K562 (cell line): ENCODE measurements at regions not wholly inside any gene's neighbourhood (a gene's known extent, or its start where the extent isn't known, plus 50 kb on each side); places are given as distances from the start of the nearest gene placed in this dataset.

Source experiments
- ATAC-seq: fragments of 200-7000 bp; cut with Tn5 transposase; 3 replicates; pipeline ENCODE4 v1.9.1; 2020; ENCODE audit warnings: moderate library complexity
- BruUV-seq: library from RNA; stranded (reverse); fragments of 400-500 nt; replicated peaks from 2 replicates; lab custom pipeline; 2021; lab: Mats Ljungman, UMichigan
- CTCF ChIA-PET: fragments of 300-600 bp; formaldehyde crosslinking; extraction: SDS; loops from one replicate; lab custom pipeline; 2021; ENCODE audit warnings: low intra/inter-chr PET ratio; lab: Yijun Ruan, JAX
- POLR2A ChIA-PET: fragments of 300-600, 350-650 bp; sonication (Branson Sonifier 250); formaldehyde crosslinking; extraction: SDS; loops from one replicate; lab custom pipeline; 2021; ENCODE audit warnings: antibody characterized with exemption, inconsistent platforms; lab: Yijun Ruan, JAX
- DNase-seq, 4 experiments: peaks; one replicate each; pipeline versions ENCODE4 v3.0.0 to v3.0.0-alpha.2; 2011 to 2018; ENCODE audit warnings: low spot score in 3 of 4, mixed read lengths in 3 of 4; ENCODE audit errors: extremely low read depth in 1 of 4
- FAIRE-seq: peaks from 2 replicates; lab custom pipeline; 2011; peaks lifted over from hg19 to GRCh38; lab: Jason Lieb, UNC
- H2AFZ ChIP-seq: 2 replicates; pipeline ENCODE4 v1.6.0; 2011; ENCODE audit warnings: low read depth, low read length, control low read depth, inconsistent platforms
- H3K27ac ChIP-seq: fragments of 200-600 bp; 3 replicates; pipeline ENCODE4 v1.8.0; 2011; ENCODE audit warnings: low read depth, mild to moderate bottlenecking, control low read depth, inconsistent platforms, low read length, moderate library complexity, mixed read lengths; ENCODE audit errors: extremely low read depth
- H3K27me3 ChIP-seq, 2 experiments: fragments of 300-600 bp in 1 of 2; 2 replicates in 1 of 2; 3 replicates in 1 of 2; pipeline versions ENCODE4 v1.6.0 to v1.8.0; 2011; ENCODE audit warnings: inconsistent platforms in 2 of 2, low read length in 2 of 2, mild to moderate bottlenecking in 1 of 2, mixed read lengths in 1 of 2, moderate library complexity in 1 of 2; ENCODE audit not compliant: control insufficient read depth in 2 of 2, insufficient read depth in 2 of 2
- H3K36me3 ChIP-seq: fragments of 300-600 bp; 3 replicates; pipeline ENCODE4 v1.8.0; 2011; ENCODE audit warnings: mild to moderate bottlenecking, low read length, inconsistent platforms; ENCODE audit not compliant: control insufficient read depth, insufficient read depth
- H3K4me1 ChIP-seq, 2 experiments: fragments of 200-600 bp in 1 of 2; replicated peaks in 1 of 2; 2 replicates in 1 of 2; 3 replicates in 1 of 2; pipeline versions ENCODE4 v1.5.1 to v1.8.0; 2011; ENCODE audit warnings: inconsistent platforms in 2 of 2, low read length in 2 of 2, mild to moderate bottlenecking in 1 of 2, mixed read lengths in 1 of 2, moderate library complexity in 1 of 2; ENCODE audit not compliant: control insufficient read depth in 2 of 2, insufficient read depth in 2 of 2
- H3K4me2 ChIP-seq: 2 replicates; pipeline ENCODE4 v1.6.1; 2011; ENCODE audit warnings: low read length, control low read depth, inconsistent platforms, mixed read lengths; ENCODE audit not compliant: insufficient read depth
- H3K4me3 ChIP-seq: fragments of 200-600 bp; sonication (generic), shearing (Covaris generic); 2 replicates; pipeline ENCODE4 v1.5.1; 2016; ENCODE audit warnings: control low read depth, inconsistent platforms
- H3K79me2 ChIP-seq: fragments of 200-600 bp; 3 replicates; pipeline ENCODE4 v1.8.0; 2011; ENCODE audit warnings: low read length, inconsistent platforms; ENCODE audit not compliant: control insufficient read depth, insufficient read depth
- H3K9ac ChIP-seq, 2 experiments: 2 replicates each; pipeline versions ENCODE4 v1.6.0 to v1.6.1; 2011; ENCODE audit warnings: low read depth in 2 of 2, low read length in 2 of 2, control low read depth in 1 of 2, inconsistent platforms in 1 of 2, mild to moderate bottlenecking in 1 of 2, mixed read lengths in 1 of 2; ENCODE audit not compliant: insufficient read depth in 1 of 2
- H3K9me1 ChIP-seq: one replicate; pipeline ENCODE4 v1.6.0; 2011; ENCODE audit warnings: inconsistent platforms, mild to moderate bottlenecking, low read length, moderate library complexity; ENCODE audit not compliant: control insufficient read depth, insufficient read depth
- H3K9me3 ChIP-seq: replicated peaks from 2 replicates; pipeline ENCODE4 v1.5.1; 2011; ENCODE audit warnings: low read depth, low read length, inconsistent platforms; ENCODE audit not compliant: control insufficient read depth, insufficient read depth
- H4K20me1 ChIP-seq: replicated peaks from 2 replicates; pipeline ENCODE4 v1.6.1; 2011; ENCODE audit warnings: low read length, inconsistent platforms, mixed read lengths; ENCODE audit not compliant: control insufficient read depth, insufficient read depth
- ASH1L ChIP-seq: fragments of 450-650 bp; IDR thresholded peaks from 2 replicates; pipeline ENCODE4 v1.6.1; 2018; ENCODE audit warnings: borderline replicate concordance, mild to moderate bottlenecking, low read depth; ENCODE audit not compliant: partially characterized antibody
- FOXJ2 ChIP-seq: fragments of 200-800 bp; sonication (Bioruptor generic); IDR thresholded peaks from 2 replicates; pipeline ENCODE4 v1.6.1; 2016; ENCODE audit warnings: missing genetic modification characterization, missing compliant biosample characterization
- HMG20A ChIP-seq: fragments of 450-650 bp; formaldehyde crosslinking; conservative IDR thresholded peaks from 2 replicates; pipeline ENCODE4 v1.4.0; 2020; ENCODE audit warnings: mild to moderate bottlenecking, mixed read lengths
- HNRNPK ChIP-seq: fragments of 200-400 bp; formaldehyde crosslinking; IDR thresholded peaks from one replicate; pipeline ENCODE4 v1.6.1; 2018; ENCODE audit warnings: mild to moderate bottlenecking, low read depth, low read length; ENCODE audit not compliant: poor library complexity, severe bottlenecking
- KAT2B ChIP-seq: IDR thresholded peaks from one replicate; pipeline ENCODE4 v1.6.1; 2012; ENCODE audit warnings: low read depth, mild to moderate bottlenecking, control low read depth, inconsistent platforms, low read length, moderate library complexity
- MCM2 ChIP-seq: fragments of 450-650 bp; IDR thresholded peaks from 2 replicates; pipeline ENCODE4 v1.6.1; 2017; ENCODE audit warnings: low read depth, mild to moderate bottlenecking
- PML ChIP-seq: IDR thresholded peaks from 2 replicates; pipeline ENCODE4 v1.6.1; 2012; ENCODE audit warnings: low read length, inconsistent platforms
- RFX5 ChIP-seq: IDR thresholded peaks from 2 replicates; pipeline ENCODE4 v1.6.1; 2011; ENCODE audit warnings: low read depth, mild to moderate bottlenecking, improper control_type of control experiment, low read length
- SAFB ChIP-seq: fragments of 200-400 bp; formaldehyde crosslinking; IDR thresholded peaks from 2 replicates; pipeline ENCODE4 v1.6.1; 2017; ENCODE audit warnings: low read depth, low read length, borderline replicate concordance
- SIX5 ChIP-seq, 2 experiments: IDR thresholded peaks; 2 replicates each; pipeline ENCODE4 v1.6.1; 2011; ENCODE audit warnings: low read length in 2 of 2, borderline replicate concordance in 1 of 2, low read depth in 1 of 2, mild to moderate bottlenecking in 1 of 2, moderate library complexity in 1 of 2; ENCODE audit not compliant: insufficient read depth in 1 of 2
- SMARCC2 ChIP-seq: fragments of 450-650 bp; IDR thresholded peaks from 2 replicates; pipeline ENCODE4 v1.6.1; 2017; ENCODE audit warnings: antibody characterized with exemption, moderate library complexity, mild to moderate bottlenecking, low read depth
- TSC22D4 ChIP-seq: fragments of 450-650 bp; IDR thresholded peaks from 2 replicates; pipeline ENCODE4 v1.6.1; 2016; ENCODE audit warnings: missing genetic modification characterization, missing biosample characterization, control low read depth
- ZNF184 ChIP-seq: sonication (generic); formaldehyde crosslinking; IDR thresholded peaks from 2 replicates; pipeline ENCODE4 v1.5.0; 2020; ENCODE audit warnings: missing genetic modification reagents
- ZNF764 ChIP-seq: fragments of 250-450 bp; sonication (Bioruptor Pico); IDR thresholded peaks from 2 replicates; pipeline ENCODE4 v1.4.0; 2020; ENCODE audit warnings: low read depth, mild to moderate bottlenecking, moderate library complexity
- WGBS: fragments of 100-300 bp; shearing (Covaris generic); methylation state at CpG from one replicate; pipeline ENCODE4 v1.1.6; 2016; ENCODE audit warnings: low coverage, mixed read lengths; ENCODE audit not compliant: insufficient coverage; ENCODE audit errors: missing lambda C conversion rate; 5-methylcytosine and 5-hydroxymethylcytosine counted together
- in situ Hi-C: fragments of 300-500 bp; cut with MboI; formaldehyde crosslinking; loops from 4 replicates; pipeline ENCODE4 v1.15.0; 2018; ENCODE audit warnings: inconsistent platforms, mixed read lengths
- intact Hi-C: fragments of 100-400 bp; cut with micrococcal nuclease; formaldehyde crosslinking; loops from 2 replicates; pipeline ENCODE4 v1.14.2; 2022
- TF ChIP-seq, protein P1 (sequence below): fragments of 250-450 bp; sonication (Bioruptor Pico); IDR thresholded peaks from 2 replicates; pipeline ENCODE4 v1.4.0; 2020; ENCODE audit warnings: mild to moderate bottlenecking
- TF ChIP-seq, protein P2 (sequence below): fragments of 250-450 bp; sonication (Bioruptor Pico); IDR thresholded peaks from 2 replicates; pipeline ENCODE4 v1.4.0; 2020

DNA sequence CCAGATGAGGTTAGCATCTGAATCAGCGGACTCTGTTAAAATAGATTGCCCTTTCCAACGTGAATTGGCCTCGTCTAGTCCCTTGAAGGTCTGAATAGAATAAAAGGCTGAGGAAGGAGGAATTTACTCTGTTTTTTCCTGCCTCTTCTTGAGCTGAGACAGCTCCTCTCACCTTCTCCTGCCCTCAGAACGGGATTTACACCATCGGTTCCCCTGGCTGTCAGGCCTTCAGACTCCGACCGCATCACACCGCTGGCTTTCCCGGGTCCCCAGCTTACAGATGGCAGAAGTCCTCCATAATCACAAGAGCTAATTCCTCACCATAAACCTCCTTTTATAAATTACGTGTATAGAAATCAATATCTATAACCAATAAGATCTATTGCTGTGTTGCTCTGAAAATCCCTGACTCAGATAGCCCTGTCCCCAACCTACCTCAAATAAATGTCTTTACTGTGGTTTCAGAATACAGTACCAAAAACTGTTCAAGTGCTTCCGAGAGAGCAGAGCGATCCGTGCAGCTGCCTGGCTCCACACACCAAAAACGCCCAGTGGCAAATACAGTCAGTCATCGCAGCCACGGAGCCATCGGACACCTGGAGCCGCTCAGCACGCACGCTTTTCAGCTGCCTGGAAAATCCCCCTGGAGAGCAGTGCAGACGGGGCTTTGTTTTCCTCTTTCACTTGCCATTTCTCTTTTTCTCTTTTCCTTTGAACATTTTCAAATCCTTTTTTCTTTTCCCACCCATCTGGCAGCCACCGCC is 196.9 kb downstream of the NRP2 start:
- ATAC-seq = no peak
- WGBS = 0% methylated on average over 9 of the region's 22 CpGs
- BruUV-seq = no TSS peak
- Histone ChIP-seq H2AFZ (no peak overlapping the region), H3K4me2 (no peak overlapping the region), H3K4me1 (no peaks in the 10 kb centered on the region), H3K9ac (no peak overlapping the region), H3K9me3 (no peaks in the 10 kb centered on the region), H3K4me3 (no peak overlapping the region), H3K79me2 (no peaks in the 10 kb centered on the region), H4K20me1 (no peaks in the 10 kb centered on the region), H3K36me3 (no peaks in the 10 kb centered on the region), H3K27me3 (peaks cover 0 to 14% of the 10 kb centered on the region in 2 experiments; a peak in 2 of 5 replicates), H3K9me1 (no peaks in the 10 kb centered on the region), H3K27ac (no peak overlapping the region)
- CTCF ChIA-PET = no interaction called here
- DNase-seq = no peak
- POLR2A ChIA-PET = no interaction called here
- FAIRE-seq = no peak
- intact Hi-C loops (no loop called here), in situ Hi-C loops (no loop called here)
- TF ChIP-seq HNRNPK (no peak), ZNF184 (CRISPR knock-in tag) (no peak), KAT2B (no peak), TSC22D4 (tag) (no peak), ZNF764 (CRISPR knock-in tag) (no peak), SAFB (no peak), FOXJ2 (no peak), SMARCC2 (no peak), ASH1L (no peak), MCM2 (no peak), HMG20A (CRISPR knock-in tag) (no peak), PML (no peak), RFX5 (no peak), SIX5 (IDR thresholded peaks at IDR 0.05; ENCODE audit: borderline replicate concordance in 1 of 2, insufficient read depth in 1 of 2, low read depth in 1 of 2, low read length in 2 of 2) (no peak)
- TF ChIP-seq, protein P1, sequence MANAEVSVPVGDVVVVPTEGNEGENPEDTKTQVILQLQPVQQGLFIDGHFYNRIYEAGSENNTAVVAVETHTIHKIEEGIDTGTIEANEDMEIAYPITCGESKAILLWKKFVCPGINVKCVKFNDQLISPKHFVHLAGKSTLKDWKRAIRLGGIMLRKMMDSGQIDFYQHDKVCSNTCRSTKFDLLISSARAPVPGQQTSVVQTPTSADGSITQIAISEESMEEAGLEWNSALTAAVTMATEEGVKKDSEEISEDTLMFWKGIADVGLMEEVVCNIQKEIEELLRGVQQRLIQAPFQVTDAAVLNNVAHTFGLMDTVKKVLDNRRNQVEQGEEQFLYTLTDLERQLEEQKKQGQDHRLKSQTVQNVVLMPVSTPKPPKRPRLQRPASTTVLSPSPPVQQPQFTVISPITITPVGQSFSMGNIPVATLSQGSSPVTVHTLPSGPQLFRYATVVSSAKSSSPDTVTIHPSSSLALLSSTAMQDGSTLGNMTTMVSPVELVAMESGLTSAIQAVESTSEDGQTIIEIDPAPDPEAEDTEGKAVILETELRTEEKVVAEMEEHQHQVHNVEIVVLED (CRISPR knock-in tag) = no peak
- TF ChIP-seq, protein P2, sequence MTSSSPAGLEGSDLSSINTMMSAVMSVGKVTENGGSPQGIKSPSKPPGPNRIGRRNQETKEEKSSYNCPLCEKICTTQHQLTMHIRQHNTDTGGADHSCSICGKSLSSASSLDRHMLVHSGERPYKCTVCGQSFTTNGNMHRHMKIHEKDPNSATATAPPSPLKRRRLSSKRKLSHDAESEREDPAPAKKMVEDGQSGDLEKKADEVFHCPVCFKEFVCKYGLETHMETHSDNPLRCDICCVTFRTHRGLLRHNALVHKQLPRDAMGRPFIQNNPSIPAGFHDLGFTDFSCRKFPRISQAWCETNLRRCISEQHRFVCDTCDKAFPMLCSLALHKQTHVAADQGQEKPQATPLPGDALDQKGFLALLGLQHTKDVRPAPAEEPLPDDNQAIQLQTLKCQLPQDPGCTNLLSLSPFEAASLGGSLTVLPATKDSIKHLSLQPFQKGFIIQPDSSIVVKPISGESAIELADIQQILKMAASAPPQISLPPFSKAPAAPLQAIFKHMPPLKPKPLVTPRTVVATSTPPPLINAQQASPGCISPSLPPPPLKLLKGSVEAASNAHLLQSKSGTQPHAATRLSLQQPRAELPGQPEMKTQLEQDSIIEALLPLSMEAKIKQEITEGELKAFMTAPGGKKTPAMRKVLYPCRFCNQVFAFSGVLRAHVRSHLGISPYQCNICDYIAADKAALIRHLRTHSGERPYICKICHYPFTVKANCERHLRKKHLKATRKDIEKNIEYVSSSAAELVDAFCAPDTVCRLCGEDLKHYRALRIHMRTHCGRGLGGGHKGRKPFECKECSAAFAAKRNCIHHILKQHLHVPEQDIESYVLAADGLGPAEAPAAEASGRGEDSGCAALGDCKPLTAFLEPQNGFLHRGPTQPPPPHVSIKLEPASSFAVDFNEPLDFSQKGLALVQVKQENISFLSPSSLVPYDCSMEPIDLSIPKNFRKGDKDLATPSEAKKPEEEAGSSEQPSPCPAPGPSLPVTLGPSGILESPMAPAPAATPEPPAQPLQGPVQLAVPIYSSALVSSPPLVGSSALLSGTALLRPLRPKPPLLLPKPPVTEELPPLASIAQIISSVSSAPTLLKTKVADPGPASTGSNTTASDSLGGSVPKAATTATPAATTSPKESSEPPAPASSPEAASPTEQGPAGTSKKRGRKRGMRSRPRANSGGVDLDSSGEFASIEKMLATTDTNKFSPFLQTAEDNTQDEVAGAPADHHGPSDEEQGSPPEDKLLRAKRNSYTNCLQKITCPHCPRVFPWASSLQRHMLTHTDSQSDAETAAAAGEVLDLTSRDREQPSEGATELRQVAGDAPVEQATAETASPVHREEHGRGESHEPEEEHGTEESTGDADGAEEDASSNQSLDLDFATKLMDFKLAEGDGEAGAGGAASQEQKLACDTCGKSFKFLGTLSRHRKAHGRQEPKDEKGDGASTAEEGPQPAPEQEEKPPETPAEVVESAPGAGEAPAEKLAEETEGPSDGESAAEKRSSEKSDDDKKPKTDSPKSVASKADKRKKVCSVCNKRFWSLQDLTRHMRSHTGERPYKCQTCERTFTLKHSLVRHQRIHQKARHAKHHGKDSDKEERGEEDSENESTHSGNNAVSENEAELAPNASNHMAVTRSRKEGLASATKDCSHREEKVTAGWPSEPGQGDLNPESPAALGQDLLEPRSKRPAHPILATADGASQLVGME (CRISPR knock-in tag) = no peak
